AG10803 (cell line): ENCODE measurements at regions not wholly inside any gene's neighbourhood (a gene's known extent, or its start where the extent isn't known, plus 50 kb on each side); places are given as distances from the start of the nearest gene placed in this dataset.
A peak's percentile ranks its signal among the peaks of the same experiment; 100 is the strongest.

Experiments used
- DNase-seq: peaks from one replicate; pipeline ENCODE4 v3.0.0; 2010; ENCODE audit warnings: low read depth
- H3K4me3 ChIP-seq: 2 replicates; pipeline ENCODE4 v1.5.1; 2011; ENCODE audit warnings: mild to moderate bottlenecking, low read length, control low read depth
- CTCF ChIP-seq: conservative IDR thresholded peaks from 2 replicates; pipeline ENCODE4 v1.5.1; 2011; ENCODE audit warnings: mild to moderate bottlenecking, low read length, control low read depth, inconsistent platforms

GRCh38 chr5:8340739-8341344 is 471.9 kb downstream of the MTRR start:
- peak; percentile 51 for TF ChIP-seq CTCF
- H3K4me3 ChIP-seq, result no peak overlapping the region
- peak; percentile 11 for DNase-seq

GRCh38 chr5:8341406-8341805 is 472.5 kb downstream of the MTRR start:
- DNase-seq, result no peak
- no peak for TF ChIP-seq CTCF
- H3K4me3 ChIP-seq, result no peak overlapping the region

- DNase-seq, result no peak
- no peak for TF ChIP-seq CTCF
- H3K4me3 ChIP-seq, result no peak overlapping the region
Measured at GRCh38 chr5:8347984-8348383, 479.0 kb downstream of the MTRR start.

- no peak for DNase-seq
- TF ChIP-seq CTCF, result no peak
- H3K4me3 ChIP-seq, result no peak overlapping the region
Measured at GRCh38 chr5:8349855-8350254, 480.9 kb downstream of the MTRR start.

GRCh38 chr5:8350644-8351339 is 481.8 kb downstream of the MTRR start:
- no peak overlapping the region for H3K4me3 ChIP-seq
- TF ChIP-seq CTCF, result no peak
- no peak for DNase-seq

- no peak for TF ChIP-seq CTCF
- DNase-seq, result no peak
- no peak overlapping the region for H3K4me3 ChIP-seq
Measured at GRCh38 chr5:8355981-8356380, 487.0 kb downstream of the MTRR start.

GRCh38 chr5:8360012-8360411 is 491.1 kb downstream of the MTRR start:
- no peak overlapping the region for H3K4me3 ChIP-seq
- TF ChIP-seq CTCF, result no peak
- DNase-seq, result no peak
